Islet precursor cell (in vitro differentiated cells): ENCODE measurements at regions not wholly inside any gene's neighbourhood (a gene's known extent, or its start where the extent isn't known, plus 50 kb on each side); places are given as distances from the start of the nearest gene placed in this dataset.
"Not testable (repeated sequence)": the region's sequence is repeated elsewhere in the genome, so short reads cannot be mapped to it uniquely, and the experiment has no call there.

Source experiments
- DNase-seq: peaks from one replicate; pipeline ENCODE4 v3.0.0-alpha.2; 2018

GRCh38 chr9:18314316-18314715 lies 159.6 kb upstream of the ADAMTSL1 start:
- DNase-seq: peak; percentile 86

- DNase-seq: no peak
These were observed 156.1 kb upstream of the ADAMTSL1 start for GRCh38 chr9:18317896-18318295.

GRCh38 chr9:18319918-18320445 lies 154.0 kb upstream of the ADAMTSL1 start:
- DNase-seq: no peak

GRCh38 chr9:18324928-18325745 lies 148.8 kb upstream of the ADAMTSL1 start:
- DNase-seq: no peak

- not testable (repeated sequence) for DNase-seq
These were observed 148.3 kb upstream of the ADAMTSL1 start for GRCh38 chr9:18325746-18326011.

GRCh38 chr9:18327121-18327520 lies 146.8 kb upstream of the ADAMTSL1 start:
- no peak for DNase-seq

GRCh38 chr9:18330401-18331309 lies 143.3 kb upstream of the ADAMTSL1 start:
- no peak for DNase-seq

GRCh38 chr9:18331310-18331684 lies 142.7 kb upstream of the ADAMTSL1 start:
- DNase-seq: no peak

GRCh38 chr9:18331808-18332209 lies 142.1 kb upstream of the ADAMTSL1 start:
- no peak for DNase-seq

GRCh38 chr9:18333157-18333556 lies 140.8 kb upstream of the ADAMTSL1 start:
- DNase-seq: peak; percentile 59

GRCh38 chr9:18335825-18336224 lies 138.1 kb upstream of the ADAMTSL1 start:
- no peak for DNase-seq

GRCh38 chr9:18338042-18338441 lies 135.9 kb upstream of the ADAMTSL1 start:
- DNase-seq: no peak

GRCh38 chr9:18343784-18344183 lies 130.2 kb upstream of the ADAMTSL1 start:
- DNase-seq: no peak

- DNase-seq: no peak
These were observed 127.2 kb upstream of the ADAMTSL1 start for GRCh38 chr9:18346745-18347144.

- DNase-seq: no peak
These were observed 126.4 kb upstream of the ADAMTSL1 start for GRCh38 chr9:18347386-18348082.

- no peak for DNase-seq
These were observed 125.9 kb upstream of the ADAMTSL1 start for GRCh38 chr9:18348083-18348475.

GRCh38 chr9:18349530-18349929 lies 124.4 kb upstream of the ADAMTSL1 start:
- DNase-seq: peak; percentile 54

- peak; percentile 85 for DNase-seq
These were observed 123.9 kb upstream of the ADAMTSL1 start for GRCh38 chr9:18350036-18350435.

- DNase-seq: no peak
These were observed 122.9 kb upstream of the ADAMTSL1 start for GRCh38 chr9:18350995-18351595.

GRCh38 chr9:18352711-18353110 lies 121.2 kb upstream of the ADAMTSL1 start:
- DNase-seq: no peak

- no peak for DNase-seq
These were observed 120.5 kb upstream of the ADAMTSL1 start for GRCh38 chr9:18353473-18353872.

GRCh38 chr9:18357321-18357720 lies 116.6 kb upstream of the ADAMTSL1 start:
- DNase-seq: no peak

GRCh38 chr9:18358325-18358724 lies 115.6 kb upstream of the ADAMTSL1 start:
- no peak for DNase-seq
